ENCODE measurements at regions not wholly inside any gene's neighbourhood (a gene's known extent, or its start where the extent isn't known, plus 50 kb on each side); places are given as distances from the start of the nearest gene placed in this dataset.

DNA sequence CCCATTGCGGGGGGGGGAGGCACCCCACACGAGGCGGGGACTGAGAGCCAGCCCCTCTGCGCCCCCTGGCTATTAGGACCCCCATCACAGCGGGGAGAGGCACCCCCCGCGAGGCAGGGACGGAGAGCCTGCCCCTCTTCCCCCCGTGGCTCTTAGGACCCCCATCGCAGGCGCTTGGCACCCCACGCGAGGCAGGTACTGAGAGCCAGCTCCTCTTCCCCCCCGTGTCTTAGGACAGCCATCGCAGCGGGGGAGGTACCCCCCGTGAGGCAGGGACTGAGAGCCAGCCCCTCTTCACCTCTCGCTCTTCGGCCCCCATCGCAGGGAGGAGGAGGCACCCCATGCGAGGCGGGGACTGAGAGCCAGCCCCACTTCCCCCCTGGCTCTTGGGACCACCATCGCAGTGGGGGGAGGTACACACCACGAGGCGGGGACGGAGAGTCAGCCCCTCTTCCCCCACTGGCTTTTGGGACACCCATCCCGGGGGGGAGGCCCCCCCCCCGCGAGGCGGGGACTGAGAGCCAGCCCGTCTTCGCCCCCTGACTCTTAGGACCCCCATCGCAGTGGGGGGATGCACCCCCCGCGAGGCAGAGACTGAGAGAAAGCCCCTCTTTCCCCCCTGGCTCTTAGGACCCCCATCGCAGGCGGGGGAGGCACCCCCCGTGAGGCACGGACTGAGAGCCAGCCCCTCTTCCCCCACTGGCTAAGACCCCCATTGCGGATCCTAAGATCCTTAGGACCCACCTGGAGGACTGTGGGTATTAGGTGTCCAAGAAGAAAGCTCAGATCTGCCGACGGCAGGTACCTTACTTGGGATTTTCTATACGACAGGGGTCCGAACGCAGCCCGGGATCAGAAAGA is 198.6 kb upstream of the PZP start:
- DNase-seq, result peak; percentile 15
- Histone ChIP-seq H4K20me1 (ENCODE audit: insufficient read depth) (no peaks in the 10 kb centered on the region), H3K9me2 (no peaks in the 10 kb centered on the region), H3K9ac (no peak overlapping the region), H3K9me3 (no peaks in the 10 kb centered on the region), H3K36me3 (replicated peaks in 1 of 2; ENCODE audit: control insufficient read depth in 1 of 2, insufficient read depth in 2 of 2, low read length in 1 of 2) (no peaks in the 10 kb centered on the region), H3K4me3 (ENCODE audit: low read depth in 2 of 2, low read length in 1 of 2) (no peak overlapping the region), H3K4me2 (no peak overlapping the region), H3K27me3 (ENCODE audit: insufficient read depth) (no peaks in the 10 kb centered on the region), H3K27ac (ENCODE audit: low read depth in 2 of 2, low read length in 1 of 2) (no peak overlapping the region), H3K4me1 (ENCODE audit: control insufficient read depth in 1 of 2, insufficient read depth in 2 of 2, low read depth in 1 of 2, low read length in 1 of 2) (no peaks in the 10 kb centered on the region), H2AFZ (ENCODE audit: low read depth) (no peak overlapping the region), H3F3A (replicated peaks; ENCODE audit: insufficient read depth) (no peaks in the 10 kb centered on the region), H3K79me2 (ENCODE audit: insufficient read depth) (no peaks in the 10 kb centered on the region)
- ChIA-PET CTCF (interaction anchor here (0.6 kb wide), 1 partner anchor 262 kb away, joined by 3 read pairs; the partner anchor contains the start of gene CLEC2D), POLR2A (no interaction called here)
- TF ChIP-seq, protein P1, sequence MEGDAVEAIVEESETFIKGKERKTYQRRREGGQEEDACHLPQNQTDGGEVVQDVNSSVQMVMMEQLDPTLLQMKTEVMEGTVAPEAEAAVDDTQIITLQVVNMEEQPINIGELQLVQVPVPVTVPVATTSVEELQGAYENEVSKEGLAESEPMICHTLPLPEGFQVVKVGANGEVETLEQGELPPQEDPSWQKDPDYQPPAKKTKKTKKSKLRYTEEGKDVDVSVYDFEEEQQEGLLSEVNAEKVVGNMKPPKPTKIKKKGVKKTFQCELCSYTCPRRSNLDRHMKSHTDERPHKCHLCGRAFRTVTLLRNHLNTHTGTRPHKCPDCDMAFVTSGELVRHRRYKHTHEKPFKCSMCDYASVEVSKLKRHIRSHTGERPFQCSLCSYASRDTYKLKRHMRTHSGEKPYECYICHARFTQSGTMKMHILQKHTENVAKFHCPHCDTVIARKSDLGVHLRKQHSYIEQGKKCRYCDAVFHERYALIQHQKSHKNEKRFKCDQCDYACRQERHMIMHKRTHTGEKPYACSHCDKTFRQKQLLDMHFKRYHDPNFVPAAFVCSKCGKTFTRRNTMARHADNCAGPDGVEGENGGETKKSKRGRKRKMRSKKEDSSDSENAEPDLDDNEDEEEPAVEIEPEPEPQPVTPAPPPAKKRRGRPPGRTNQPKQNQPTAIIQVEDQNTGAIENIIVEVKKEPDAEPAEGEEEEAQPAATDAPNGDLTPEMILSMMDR (IDR thresholded peaks at IDR 0.05), result no peak
- TF ChIP-seq RAD21 (IDR thresholded peaks at IDR 0.05; ENCODE audit: low read length) (no peak), POLR2AphosphoS5 (IDR thresholded peaks at IDR 0.05; ENCODE audit: low read depth, low read length) (no peak), SMC3 (IDR thresholded peaks at IDR 0.05; ENCODE audit: low read depth, low read length) (no peak), SIN3A (IDR thresholded peaks at IDR 0.05; ENCODE audit: borderline replicate concordance, low read depth, low read length) (no peak), EP300 (IDR thresholded peaks at IDR 0.05; ENCODE audit: borderline replicate concordance in 1 of 2, low read depth in 1 of 2, low read length in 1 of 2) (no peak), TAF1 (IDR thresholded peaks at IDR 0.05; ENCODE audit: borderline replicate concordance, low read depth, low read length) (no peak), YY1 (IDR thresholded peaks at IDR 0.05; ENCODE audit: low read depth) (no peak)
- TF ChIP-seq, protein P2, sequence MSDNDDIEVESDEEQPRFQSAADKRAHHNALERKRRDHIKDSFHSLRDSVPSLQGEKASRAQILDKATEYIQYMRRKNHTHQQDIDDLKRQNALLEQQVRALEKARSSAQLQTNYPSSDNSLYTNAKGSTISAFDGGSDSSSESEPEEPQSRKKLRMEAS (IDR thresholded peaks at IDR 0.05; ENCODE audit: low read depth), result no peak
- WGBS (ENCODE audit: low lambda C conversion rate), result 92% methylated on average over 23 of the region's 46 CpGs

GRCh38 chr12:9405886-9406563 is 197.8 kb upstream of the PZP start:
- no peak overlapping the region for H3K4me2 ChIP-seq
- DNase-seq, result peak; percentile 31
- ChIA-PET CTCF (no interaction called here), POLR2A (no interaction called here)
- no peaks in the 10 kb centered on the region for H3K27me3 ChIP-seq (ENCODE audit: insufficient read depth)
- no peaks in the 10 kb centered on the region for H3F3A ChIP-seq (replicated peaks; ENCODE audit: insufficient read depth)
- no peaks in the 10 kb centered on the region for H3K9me2 ChIP-seq
- H3K36me3 ChIP-seq (replicated peaks in 1 of 2; ENCODE audit: control insufficient read depth in 1 of 2, insufficient read depth in 2 of 2, low read length in 1 of 2), result no peaks in the 10 kb centered on the region
- no peak overlapping the region for H3K27ac ChIP-seq (ENCODE audit: low read depth in 2 of 2, low read length in 1 of 2)
- no peak overlapping the region for H3K4me3 ChIP-seq (ENCODE audit: low read depth in 2 of 2, low read length in 1 of 2)
- H2AFZ ChIP-seq (ENCODE audit: low read depth), result no peak overlapping the region
- WGBS (ENCODE audit: low lambda C conversion rate), result 58% methylated on average over 9 of the region's 25 CpGs
- H3K4me1 ChIP-seq (ENCODE audit: control insufficient read depth in 1 of 2, insufficient read depth in 2 of 2, low read depth in 1 of 2, low read length in 1 of 2), result no peaks in the 10 kb centered on the region
- H4K20me1 ChIP-seq (ENCODE audit: insufficient read depth), result no peaks in the 10 kb centered on the region
- TF ChIP-seq NFIC (IDR thresholded peaks at IDR 0.05; ENCODE audit: borderline replicate concordance) (no peak), YY1 (IDR thresholded peaks at IDR 0.05; ENCODE audit: low read depth) (no peak), GABPA (IDR thresholded peaks at IDR 0.05; ENCODE audit: low read depth) (no peak), RFX5 (IDR thresholded peaks at IDR 0.05; ENCODE audit: low read length) (no peak), SMC3 (IDR thresholded peaks at IDR 0.05; ENCODE audit: low read depth, low read length) (no peak), CHD2 (IDR thresholded peaks at IDR 0.05; ENCODE audit: low read length, partially characterized antibody) (no peak), EZH2phosphoT487 (IDR thresholded peaks at IDR 0.05; ENCODE audit: borderline replicate concordance, low read depth) (no peak)
- TF ChIP-seq, protein P3, sequence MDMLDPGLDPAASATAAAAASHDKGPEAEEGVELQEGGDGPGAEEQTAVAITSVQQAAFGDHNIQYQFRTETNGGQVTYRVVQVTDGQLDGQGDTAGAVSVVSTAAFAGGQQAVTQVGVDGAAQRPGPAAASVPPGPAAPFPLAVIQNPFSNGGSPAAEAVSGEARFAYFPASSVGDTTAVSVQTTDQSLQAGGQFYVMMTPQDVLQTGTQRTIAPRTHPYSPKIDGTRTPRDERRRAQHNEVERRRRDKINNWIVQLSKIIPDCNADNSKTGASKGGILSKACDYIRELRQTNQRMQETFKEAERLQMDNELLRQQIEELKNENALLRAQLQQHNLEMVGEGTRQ (IDR thresholded peaks at IDR 0.05; ENCODE audit: borderline replicate concordance, low read depth, low read length), result no peak
- TF ChIP-seq, protein P2 (IDR thresholded peaks at IDR 0.05; ENCODE audit: low read depth), result no peak
- H3K79me2 ChIP-seq (ENCODE audit: insufficient read depth), result no peaks in the 10 kb centered on the region
- no peak overlapping the region for H3K9ac ChIP-seq
- H3K9me3 ChIP-seq, result no peaks in the 10 kb centered on the region
